ENCODE measurements at regions not wholly inside any gene's neighbourhood (a gene's known extent, or its start where the extent isn't known, plus 50 kb on each side); places are given as distances from the start of the nearest gene placed in this dataset.

- no peak for TF ChIP-seq POLR2A (IDR thresholded peaks at IDR 0.05; ENCODE audit: borderline replicate concordance, extremely low read depth, insufficient read depth, insufficient read length)
- TF ChIP-seq CEBPB (IDR thresholded peaks at IDR 0.05; ENCODE audit: low read depth): no peak
- TF ChIP-seq SP1 (IDR thresholded peaks at IDR 0.05; ENCODE audit: low read depth): no peak
Observed at GRCh38 chr7:41882256-41882655, 179.4 kb upstream of the INHBA start.
